DOHH2 (cell line): ENCODE measurements at regions not wholly inside any gene's neighbourhood (a gene's known extent, or its start where the extent isn't known, plus 50 kb on each side); places are given as distances from the start of the nearest gene placed in this dataset.

ENCODE experiments used
- H3F3A ChIP-seq: fragments of 200-600 bp; sonication (generic), shearing (Covaris generic); 2 replicates; pipeline ENCODE4 v1.6.0; 2016; ENCODE audit warnings: antibody characterized with exemption, mild to moderate bottlenecking; ENCODE audit not compliant: control insufficient read depth, insufficient read depth
- H3K27ac ChIP-seq: fragments of 200-600 bp; sonication (generic); 2 replicates; pipeline ENCODE4 v1.5.1; 2014; ENCODE audit warnings: low read depth, mild to moderate bottlenecking, low read length, moderate library complexity
- H3K27me3 ChIP-seq: fragments of 200-600 bp; sonication (generic); 2 replicates; pipeline ENCODE4 v1.6.1; 2014; ENCODE audit warnings: mild to moderate bottlenecking, low read length, mixed read lengths; ENCODE audit not compliant: control insufficient read depth
- H3K36me3 ChIP-seq: fragments of 200-600 bp; sonication (generic); 2 replicates; pipeline ENCODE4 v1.6.1; 2014; ENCODE audit warnings: mild to moderate bottlenecking, low read length, moderate library complexity, mixed read lengths; ENCODE audit not compliant: control insufficient read depth
- H3K4me1 ChIP-seq: fragments of 200-600 bp; sonication (generic); 2 replicates; pipeline ENCODE4 v1.6.1; 2014; ENCODE audit warnings: mild to moderate bottlenecking, low read length, mixed read lengths; ENCODE audit not compliant: control insufficient read depth
- H3K4me2 ChIP-seq: fragments of 200-600 bp; sonication (generic); 2 replicates; pipeline ENCODE4 v1.6.0; 2014; ENCODE audit warnings: mild to moderate bottlenecking, low read length, moderate library complexity
- H3K4me3 ChIP-seq: fragments of 200-600 bp; sonication (generic); 2 replicates; pipeline ENCODE4 v1.5.1; 2014; ENCODE audit warnings: mild to moderate bottlenecking, low read length, mixed read lengths
- H3K79me2 ChIP-seq: fragments of 200-600 bp; sonication (generic); 2 replicates; pipeline ENCODE4 v1.6.1; 2014; ENCODE audit warnings: mild to moderate bottlenecking, low read length, mixed read lengths; ENCODE audit not compliant: control insufficient read depth
- H3K9me2 ChIP-seq: fragments of 200-600 bp; sonication (generic); replicated peaks from 2 replicates; pipeline ENCODE4 v1.6.1; 2014; ENCODE audit warnings: mild to moderate bottlenecking, low read length, mixed read lengths; ENCODE audit not compliant: control insufficient read depth
- H3K9me3 ChIP-seq: fragments of 200-600 bp; sonication (generic); 2 replicates; pipeline ENCODE4 v1.6.1; 2014; ENCODE audit warnings: antibody characterized with exemption, low read length, mixed read lengths; ENCODE audit not compliant: control insufficient read depth, insufficient read depth
- H4K20me1 ChIP-seq: fragments of 200-600 bp; sonication (generic); 2 replicates; pipeline ENCODE4 v1.6.0; 2014; ENCODE audit warnings: low read depth, mild to moderate bottlenecking, antibody characterized with exemption, low read length, moderate library complexity; ENCODE audit not compliant: control insufficient read depth, insufficient read depth
- EZH2phosphoT487 ChIP-seq: fragments of 200-600 bp; sonication (generic); IDR thresholded peaks from 2 replicates; pipeline ENCODE4 v1.6.1; 2017; ENCODE audit warnings: borderline replicate concordance, mild to moderate bottlenecking, antibody characterized with exemption, low read length, moderate library complexity, mixed read lengths
- TF ChIP-seq, protein P1 (sequence below): fragments of 200-600 bp; sonication (generic); IDR thresholded peaks from one replicate; pipeline ENCODE4 v1.5.1; 2014; ENCODE audit warnings: antibody characterized with exemption, mild to moderate bottlenecking, low read depth, low read length; ENCODE audit not compliant: poor library complexity, severe bottlenecking

DNA sequence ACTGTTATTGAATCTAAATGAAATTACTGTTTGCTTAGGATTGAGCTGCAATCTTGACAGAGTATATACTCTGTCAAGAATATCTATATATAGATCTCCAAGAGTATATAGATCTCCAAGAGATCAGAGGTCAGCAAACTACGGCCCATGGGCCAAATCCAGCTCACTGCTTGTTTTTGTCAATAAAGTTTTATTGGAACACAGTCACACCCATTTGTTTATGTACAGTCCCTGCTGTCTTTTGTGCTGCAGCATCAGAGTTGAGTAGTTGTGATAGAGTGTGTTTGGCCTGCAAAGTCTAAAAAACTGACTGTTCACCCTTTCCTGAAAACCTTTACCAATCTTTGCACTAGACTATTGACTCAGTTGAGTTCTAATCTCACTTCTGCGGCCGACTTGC is 66.3 kb upstream of the NPVF start:
- Histone ChIP-seq H3K9me3 (no peaks in the 10 kb centered on the region), H3K79me2 (no peaks in the 10 kb centered on the region), H3K9me2 (no peaks in the 10 kb centered on the region), H3K27me3 (no peaks in the 10 kb centered on the region), H3F3A (no peaks in the 10 kb centered on the region), H3K4me3 (no peak overlapping the region), H3K36me3 (no peaks in the 10 kb centered on the region), H3K27ac (no peak overlapping the region), H3K4me1 (peaks cover 11% of the 10 kb centered on the region), H3K4me2 (no peak overlapping the region), H4K20me1 (no peaks in the 10 kb centered on the region)
- TF ChIP-seq, protein P1, sequence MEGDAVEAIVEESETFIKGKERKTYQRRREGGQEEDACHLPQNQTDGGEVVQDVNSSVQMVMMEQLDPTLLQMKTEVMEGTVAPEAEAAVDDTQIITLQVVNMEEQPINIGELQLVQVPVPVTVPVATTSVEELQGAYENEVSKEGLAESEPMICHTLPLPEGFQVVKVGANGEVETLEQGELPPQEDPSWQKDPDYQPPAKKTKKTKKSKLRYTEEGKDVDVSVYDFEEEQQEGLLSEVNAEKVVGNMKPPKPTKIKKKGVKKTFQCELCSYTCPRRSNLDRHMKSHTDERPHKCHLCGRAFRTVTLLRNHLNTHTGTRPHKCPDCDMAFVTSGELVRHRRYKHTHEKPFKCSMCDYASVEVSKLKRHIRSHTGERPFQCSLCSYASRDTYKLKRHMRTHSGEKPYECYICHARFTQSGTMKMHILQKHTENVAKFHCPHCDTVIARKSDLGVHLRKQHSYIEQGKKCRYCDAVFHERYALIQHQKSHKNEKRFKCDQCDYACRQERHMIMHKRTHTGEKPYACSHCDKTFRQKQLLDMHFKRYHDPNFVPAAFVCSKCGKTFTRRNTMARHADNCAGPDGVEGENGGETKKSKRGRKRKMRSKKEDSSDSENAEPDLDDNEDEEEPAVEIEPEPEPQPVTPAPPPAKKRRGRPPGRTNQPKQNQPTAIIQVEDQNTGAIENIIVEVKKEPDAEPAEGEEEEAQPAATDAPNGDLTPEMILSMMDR = no peak
- TF ChIP-seq EZH2phosphoT487 = no peak

DNA sequence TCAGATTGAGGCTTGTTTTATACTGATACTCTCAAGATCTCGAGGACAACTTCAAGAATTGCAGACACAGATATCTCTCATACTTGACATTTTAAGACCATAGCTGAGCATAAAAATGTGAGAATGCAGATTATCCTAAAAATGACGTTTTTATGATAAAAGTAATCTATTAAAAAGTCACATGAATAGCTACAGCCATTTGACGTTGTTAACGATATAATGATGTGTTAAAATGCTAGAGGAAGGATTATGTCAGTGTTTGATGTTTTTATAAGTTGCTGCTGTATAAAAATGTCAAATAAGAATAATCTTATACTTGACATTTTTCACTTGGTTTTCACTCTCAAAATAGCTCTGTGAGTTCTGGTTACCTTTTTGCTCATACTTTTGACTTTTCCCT is 67.1 kb upstream of the NPVF start:
- Histone ChIP-seq H3K27me3 (no peaks in the 10 kb centered on the region), H3F3A (no peaks in the 10 kb centered on the region), H3K79me2 (no peaks in the 10 kb centered on the region), H3K27ac (no peak overlapping the region), H4K20me1 (no peaks in the 10 kb centered on the region), H3K36me3 (no peaks in the 10 kb centered on the region), H3K9me3 (no peaks in the 10 kb centered on the region), H3K9me2 (no peaks in the 10 kb centered on the region), H3K4me1 (peaks cover 11% of the 10 kb centered on the region), H3K4me3 (no peak overlapping the region), H3K4me2 (no peak overlapping the region)
- TF ChIP-seq, protein P1 = no peak
- no peak for TF ChIP-seq EZH2phosphoT487

DNA sequence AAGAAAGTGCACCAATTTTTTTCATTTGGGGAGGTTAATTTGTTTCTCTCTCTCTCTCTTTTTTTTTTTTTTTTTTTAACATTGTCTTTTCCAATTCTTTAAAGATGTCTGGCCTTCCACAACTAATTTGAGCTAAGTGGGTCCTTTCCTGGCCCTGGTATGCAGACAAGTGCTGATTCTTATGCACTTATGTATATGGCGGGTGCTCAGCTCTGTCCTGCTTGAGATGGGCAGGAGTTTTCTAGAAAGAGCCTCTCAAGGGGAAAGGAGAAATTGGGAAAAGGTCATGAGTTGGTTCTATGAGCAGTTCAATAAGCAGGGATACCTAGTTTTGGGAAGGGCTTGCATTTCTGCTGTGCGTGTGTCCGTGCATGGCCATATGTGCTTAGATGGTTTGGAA is 67.8 kb upstream of the NPVF start:
- Histone ChIP-seq H3K9me2 (no peaks in the 10 kb centered on the region), H3K27me3 (no peaks in the 10 kb centered on the region), H3K4me1 (peaks cover 11% of the 10 kb centered on the region), H3K4me3 (no peak overlapping the region), H3K79me2 (no peaks in the 10 kb centered on the region), H3K27ac (no peak overlapping the region), H3F3A (no peaks in the 10 kb centered on the region), H3K4me2 (no peak overlapping the region), H3K36me3 (no peaks in the 10 kb centered on the region), H4K20me1 (no peaks in the 10 kb centered on the region), H3K9me3 (no peaks in the 10 kb centered on the region)
- TF ChIP-seq, protein P1 = no peak
- TF ChIP-seq EZH2phosphoT487 = no peak

DNA sequence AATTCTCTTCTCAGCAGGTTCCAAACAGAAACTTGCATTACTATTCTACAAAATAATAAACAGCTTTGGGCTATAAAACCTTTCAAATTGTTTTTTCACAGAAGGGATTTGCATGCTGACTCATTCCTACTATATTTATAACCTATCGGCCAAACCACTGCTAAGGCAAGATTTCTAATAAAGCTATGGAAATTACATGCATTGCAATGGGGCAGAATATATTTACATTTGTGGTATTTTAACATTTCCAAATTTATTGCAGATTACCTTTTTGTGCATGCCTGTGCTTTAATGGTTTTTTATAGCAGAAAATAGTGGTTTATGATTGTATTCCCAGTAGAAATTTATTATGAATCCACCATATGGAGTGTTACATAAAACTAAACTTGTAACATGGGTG is 69.0 kb upstream of the NPVF start:
- Histone ChIP-seq H3K27me3 (no peaks in the 10 kb centered on the region), H3F3A (no peaks in the 10 kb centered on the region), H3K4me1 (peaks cover 11% of the 10 kb centered on the region), H3K4me3 (no peak overlapping the region), H3K36me3 (no peaks in the 10 kb centered on the region), H3K9me2 (no peaks in the 10 kb centered on the region), H3K9me3 (no peaks in the 10 kb centered on the region), H4K20me1 (no peaks in the 10 kb centered on the region), H3K4me2 (0 out of 2 replicates have a peak overlapping the region, but pooled peaks have one; percentile 9), H3K79me2 (no peaks in the 10 kb centered on the region), H3K27ac (no peak overlapping the region)
- TF ChIP-seq EZH2phosphoT487 = no peak
- TF ChIP-seq, protein P1 = no peak
